GDM1 (cell line): ENCODE measurements at regions not wholly inside any gene's neighbourhood (a gene's known extent, or its start where the extent isn't known, plus 50 kb on each side); places are given as distances from the start of the nearest gene placed in this dataset.
"Not testable (repeated sequence)": the region's sequence is repeated elsewhere in the genome, so short reads cannot be mapped to it uniquely, and the experiment has no call there.

Source experiments
- DNase-seq: peaks from one replicate; lab custom pipeline; 2025; lab: John Stamatoyannopoulos, UW

- no peak for DNase-seq
Observed at GRCh38 chr9:28101509-28101908, 528.2 kb upstream of the C9orf72 start.

GRCh38 chr9:28105001-28105400 lies 531.7 kb upstream of the C9orf72 start:
- DNase-seq = no peak

- DNase-seq = no peak
Observed at GRCh38 chr9:28120184-28120583, 546.9 kb upstream of the C9orf72 start.

- DNase-seq = no peak
Observed at GRCh38 chr9:28120626-28121025, 547.3 kb upstream of the C9orf72 start.

GRCh38 chr9:28121366-28121765 lies 548.1 kb upstream of the C9orf72 start:
- DNase-seq = no peak

- no peak for DNase-seq
Observed at GRCh38 chr9:28124917-28125316, 551.6 kb upstream of the C9orf72 start.

- no peak for DNase-seq
Observed at GRCh38 chr9:28127101-28127500, 553.8 kb upstream of the C9orf72 start.

- no peak for DNase-seq
Observed at GRCh38 chr9:28134446-28134976, 561.2 kb upstream of the C9orf72 start.

- no peak for DNase-seq
Observed at GRCh38 chr9:28135549-28135948, 562.3 kb upstream of the C9orf72 start.

GRCh38 chr9:28136113-28136512 lies 562.8 kb upstream of the C9orf72 start:
- DNase-seq = no peak

GRCh38 chr9:28147430-28147829 lies 574.1 kb upstream of the C9orf72 start:
- DNase-seq = not testable (repeated sequence)

- DNase-seq = not testable (repeated sequence)
Observed at GRCh38 chr9:28147923-28148597, 574.8 kb upstream of the C9orf72 start.

- not testable (repeated sequence) for DNase-seq
Observed at GRCh38 chr9:28149361-28150050, 576.2 kb upstream of the C9orf72 start.

- DNase-seq = no peak
Observed at GRCh38 chr9:28155067-28155466, 581.8 kb upstream of the C9orf72 start.

- no peak for DNase-seq
Observed at GRCh38 chr9:28155671-28156070, 582.4 kb upstream of the C9orf72 start.

- DNase-seq = no peak
Observed at GRCh38 chr9:28158451-28158850, 585.2 kb upstream of the C9orf72 start.

GRCh38 chr9:28163619-28164018 lies 590.3 kb upstream of the C9orf72 start:
- DNase-seq = no peak

GRCh38 chr9:28166179-28166578 lies 592.9 kb upstream of the C9orf72 start:
- DNase-seq = no peak

GRCh38 chr9:28177142-28177541 lies 603.9 kb upstream of the C9orf72 start:
- no peak for DNase-seq

- no peak for DNase-seq
Observed at GRCh38 chr9:28177925-28178324, 604.6 kb upstream of the C9orf72 start.

GRCh38 chr9:28179893-28180292 lies 606.6 kb upstream of the C9orf72 start:
- DNase-seq = no peak

- DNase-seq = no peak
Observed at GRCh38 chr9:28190981-28191380, 617.7 kb upstream of the C9orf72 start.

GRCh38 chr9:28197653-28198052 lies 624.4 kb upstream of the C9orf72 start:
- no peak for DNase-seq

GRCh38 chr9:28203036-28203435 lies 629.8 kb upstream of the C9orf72 start:
- no peak for DNase-seq
